Body of pancreas (tissue), 4 donors: ENCODE measurements at regions not wholly inside any gene's neighbourhood (a gene's known extent, or its start where the extent isn't known, plus 50 kb on each side); places are given as distances from the start of the nearest gene placed in this dataset.
"Not testable (repeated sequence)": the region's sequence is repeated elsewhere in the genome, so short reads cannot be mapped to it uniquely, and the experiment has no call there.

ENCODE experiments used
- POLR2A ChIP-seq, 3 donors: fragments of 450-650 bp; IDR thresholded peaks; one replicate each; pipeline ENCODE4 v1.6.1; 2016; ENCODE audit warnings: antibody characterized with exemption in 3 of 3, mild to moderate bottlenecking in 2 of 3
- TF ChIP-seq, protein P1 (sequence below), 7 experiments: fragments of 450-650 bp in 4 of 7; fragments of 200-600 bp in 3 of 7; sonication (generic) in 3 of 7; IDR thresholded peaks; one replicate each; pipeline ENCODE4 v1.5.1; 2016 to 2019; ENCODE audit warnings: antibody characterized with exemption in 7 of 7

DNA sequence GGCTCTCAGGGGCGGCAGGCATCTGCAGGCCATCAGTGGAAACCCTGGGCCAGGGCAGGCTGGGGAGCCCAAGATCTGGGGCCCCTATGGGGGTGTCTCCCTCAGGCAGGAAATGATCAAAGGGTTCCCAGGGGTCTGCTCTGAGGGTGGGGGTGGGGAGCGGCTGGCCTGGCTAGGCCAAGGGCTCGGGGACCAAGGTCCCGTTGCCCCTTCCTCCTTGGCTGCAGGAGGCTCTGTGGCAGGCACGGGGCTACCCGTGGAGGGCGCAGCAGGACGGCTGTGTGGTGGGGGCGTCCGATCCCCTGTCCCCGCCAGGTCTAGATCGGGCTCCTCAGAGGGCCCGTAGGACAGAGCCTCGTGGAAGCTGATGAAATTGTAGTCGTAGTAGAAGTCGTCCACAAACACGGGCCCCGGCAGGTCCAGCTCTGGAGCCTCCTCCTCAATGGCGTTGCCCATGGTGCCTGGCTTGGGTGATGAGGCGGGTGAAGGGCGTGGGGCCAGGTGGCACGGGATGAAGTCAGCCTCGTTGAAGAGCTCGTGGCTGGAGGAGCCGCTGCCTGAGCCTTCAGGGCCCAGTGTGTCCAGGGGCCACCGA lies 117.8 kb upstream of the AKAP13 start:
- TF ChIP-seq, protein P1, sequence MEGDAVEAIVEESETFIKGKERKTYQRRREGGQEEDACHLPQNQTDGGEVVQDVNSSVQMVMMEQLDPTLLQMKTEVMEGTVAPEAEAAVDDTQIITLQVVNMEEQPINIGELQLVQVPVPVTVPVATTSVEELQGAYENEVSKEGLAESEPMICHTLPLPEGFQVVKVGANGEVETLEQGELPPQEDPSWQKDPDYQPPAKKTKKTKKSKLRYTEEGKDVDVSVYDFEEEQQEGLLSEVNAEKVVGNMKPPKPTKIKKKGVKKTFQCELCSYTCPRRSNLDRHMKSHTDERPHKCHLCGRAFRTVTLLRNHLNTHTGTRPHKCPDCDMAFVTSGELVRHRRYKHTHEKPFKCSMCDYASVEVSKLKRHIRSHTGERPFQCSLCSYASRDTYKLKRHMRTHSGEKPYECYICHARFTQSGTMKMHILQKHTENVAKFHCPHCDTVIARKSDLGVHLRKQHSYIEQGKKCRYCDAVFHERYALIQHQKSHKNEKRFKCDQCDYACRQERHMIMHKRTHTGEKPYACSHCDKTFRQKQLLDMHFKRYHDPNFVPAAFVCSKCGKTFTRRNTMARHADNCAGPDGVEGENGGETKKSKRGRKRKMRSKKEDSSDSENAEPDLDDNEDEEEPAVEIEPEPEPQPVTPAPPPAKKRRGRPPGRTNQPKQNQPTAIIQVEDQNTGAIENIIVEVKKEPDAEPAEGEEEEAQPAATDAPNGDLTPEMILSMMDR (IDR thresholded peaks at IDR 0.05): not testable (repeated sequence)
- not testable (repeated sequence) for TF ChIP-seq POLR2A (IDR thresholded peaks at IDR 0.05)
